Activated T-cell treated with anti-CD3 and anti-CD28 coated beads, Interleukin-2, amount 50 U/mL, for 24 hours (primary cell): ENCODE measurements at regions not wholly inside any gene's neighbourhood (a gene's known extent, or its start where the extent isn't known, plus 50 kb on each side); places are given as distances from the start of the nearest gene placed in this dataset.
"Not testable (repeated sequence)": the region's sequence is repeated elsewhere in the genome, so short reads cannot be mapped to it uniquely, and the experiment has no call there.

ENCODE experiments used
- DNase-seq: peaks from one replicate; pipeline ENCODE4 v3.0.0-alpha.2; 2020
- H3K27ac Mint-ChIP-seq: 2 replicates; pipeline ENCODE4 v1.8.0; 2020; ENCODE audit warnings: mild to moderate bottlenecking, mixed read lengths
- H3K27me3 Mint-ChIP-seq: 2 replicates; pipeline ENCODE4 v1.8.0; 2020; ENCODE audit warnings: mixed read lengths
- H3K36me3 Mint-ChIP-seq: 2 replicates; pipeline ENCODE4 v1.8.0; 2020; ENCODE audit warnings: low read depth, mixed read lengths
- H3K4me1 Mint-ChIP-seq: 2 replicates; pipeline ENCODE4 v1.8.0; 2020; ENCODE audit warnings: low read depth, mixed read lengths
- H3K4me3 Mint-ChIP-seq: 2 replicates; pipeline ENCODE4 v1.8.0; 2020; ENCODE audit warnings: mild to moderate bottlenecking, moderate library complexity, mixed read lengths
- H3K9me3 Mint-ChIP-seq: 2 replicates; pipeline ENCODE4 v1.8.0; 2020; ENCODE audit warnings: mixed read lengths

GRCh38 chr7:152556013-152556755, 119.8 kb downstream of the XRCC2 start:
- no peaks in the 10 kb centered on the region for H3K4me1 Mint-ChIP-seq
- no peaks in the 10 kb centered on the region for H3K27me3 Mint-ChIP-seq
- no peaks in the 10 kb centered on the region for H3K36me3 Mint-ChIP-seq
- no peak overlapping the region for H3K27ac Mint-ChIP-seq
- no peaks in the 10 kb centered on the region for H3K9me3 Mint-ChIP-seq
- no peak for DNase-seq
- no peak overlapping the region for H3K4me3 Mint-ChIP-seq

GRCh38 chr7:152553671-152554317, 118.0 kb upstream of the KMT2C start:
- Mint-ChIP-seq H3K9me3 (no peaks in the 10 kb centered on the region), H3K36me3 (no peaks in the 10 kb centered on the region), H3K27me3 (no peaks in the 10 kb centered on the region), H3K4me3 (no peak overlapping the region), H3K27ac (no peak overlapping the region), H3K4me1 (no peaks in the 10 kb centered on the region)
- DNase-seq, result no peak

GRCh38 chr7:152551304-152552036, 115.7 kb upstream of the KMT2C start:
- no peak overlapping the region for H3K27ac Mint-ChIP-seq
- DNase-seq, result no peak
- no peak overlapping the region for H3K4me3 Mint-ChIP-seq
- H3K27me3 Mint-ChIP-seq, result no peaks in the 10 kb centered on the region
- H3K36me3 Mint-ChIP-seq, result no peaks in the 10 kb centered on the region
- no peaks in the 10 kb centered on the region for H3K9me3 Mint-ChIP-seq
- H3K4me1 Mint-ChIP-seq, result no peaks in the 10 kb centered on the region

GRCh38 chr7:152544971-152545619, 109.3 kb upstream of the KMT2C start:
- H3K27ac Mint-ChIP-seq, result no peak overlapping the region
- no peak overlapping the region for H3K4me3 Mint-ChIP-seq
- H3K27me3 Mint-ChIP-seq, result no peaks in the 10 kb centered on the region
- H3K36me3 Mint-ChIP-seq, result no peaks in the 10 kb centered on the region
- DNase-seq, result no peak
- no peaks in the 10 kb centered on the region for H3K4me1 Mint-ChIP-seq
- H3K9me3 Mint-ChIP-seq, result no peaks in the 10 kb centered on the region

- Mint-ChIP-seq H3K27ac (no peak overlapping the region), H3K4me3 (no peak overlapping the region), H3K9me3 (no peaks in the 10 kb centered on the region), H3K27me3 (no peaks in the 10 kb centered on the region), H3K36me3 (no peaks in the 10 kb centered on the region), H3K4me1 (no peaks in the 10 kb centered on the region)
- no peak for DNase-seq
Measured at GRCh38 chr7:152544481-152544927, 108.7 kb upstream of the KMT2C start.

GRCh38 chr7:152543799-152544198, 108.0 kb upstream of the KMT2C start:
- H3K36me3 Mint-ChIP-seq, result no peaks in the 10 kb centered on the region
- no peak for DNase-seq
- H3K4me3 Mint-ChIP-seq, result no peak overlapping the region
- no peaks in the 10 kb centered on the region for H3K27me3 Mint-ChIP-seq
- H3K9me3 Mint-ChIP-seq, result no peaks in the 10 kb centered on the region
- no peak overlapping the region for H3K27ac Mint-ChIP-seq
- H3K4me1 Mint-ChIP-seq, result no peaks in the 10 kb centered on the region

- Mint-ChIP-seq H3K4me1 (no peaks in the 10 kb centered on the region), H3K36me3 (no peaks in the 10 kb centered on the region), H3K4me3 (no peak overlapping the region), H3K27me3 (no peaks in the 10 kb centered on the region), H3K9me3 (no peaks in the 10 kb centered on the region), H3K27ac (no peak overlapping the region)
- DNase-seq, result no peak
Measured at GRCh38 chr7:152541892-152542291, 106.1 kb upstream of the KMT2C start.

- not testable (repeated sequence) for H3K4me3 Mint-ChIP-seq, H3K27me3 Mint-ChIP-seq, H3K9me3 Mint-ChIP-seq, H3K4me1 Mint-ChIP-seq, H3K36me3 Mint-ChIP-seq, DNase-seq, H3K27ac Mint-ChIP-seq
Measured at GRCh38 chr7:152539190-152539495, 103.3 kb upstream of the KMT2C start.

GRCh38 chr7:152538346-152539189, 102.8 kb upstream of the KMT2C start:
- DNase-seq, H3K27me3 Mint-ChIP-seq, H3K27ac Mint-ChIP-seq, H3K9me3 Mint-ChIP-seq, H3K4me1 Mint-ChIP-seq, H3K36me3 Mint-ChIP-seq, H3K4me3 Mint-ChIP-seq: not testable (repeated sequence)

GRCh38 chr7:152537639-152538038, 101.8 kb upstream of the KMT2C start:
- DNase-seq, result no peak
- H3K4me3 Mint-ChIP-seq, result no peak overlapping the region
- H3K4me1 Mint-ChIP-seq, result no peaks in the 10 kb centered on the region
- H3K27ac Mint-ChIP-seq, result no peak overlapping the region
- H3K27me3 Mint-ChIP-seq, result no peaks in the 10 kb centered on the region
- H3K9me3 Mint-ChIP-seq, result peaks cover 3% of the 10 kb centered on the region
- no peaks in the 10 kb centered on the region for H3K36me3 Mint-ChIP-seq

- no peaks in the 10 kb centered on the region for H3K9me3 Mint-ChIP-seq
- no peak overlapping the region for H3K4me3 Mint-ChIP-seq
- no peak overlapping the region for H3K27ac Mint-ChIP-seq
- no peaks in the 10 kb centered on the region for H3K27me3 Mint-ChIP-seq
- H3K4me1 Mint-ChIP-seq, result no peaks in the 10 kb centered on the region
- DNase-seq, result no peak
- H3K36me3 Mint-ChIP-seq, result no peaks in the 10 kb centered on the region
Measured at GRCh38 chr7:152528612-152529011, 92.8 kb upstream of the KMT2C start.

- no peak for DNase-seq
- Mint-ChIP-seq H3K4me1 (no peaks in the 10 kb centered on the region), H3K27ac (no peak overlapping the region), H3K4me3 (no peak overlapping the region), H3K27me3 (no peaks in the 10 kb centered on the region), H3K9me3 (no peaks in the 10 kb centered on the region), H3K36me3 (no peaks in the 10 kb centered on the region)
Measured at GRCh38 chr7:152527610-152528032, 91.8 kb upstream of the KMT2C start.

- no peaks in the 10 kb centered on the region for H3K36me3 Mint-ChIP-seq
- H3K9me3 Mint-ChIP-seq, result peaks cover 4% of the 10 kb centered on the region
- no peak overlapping the region for H3K4me3 Mint-ChIP-seq
- no peak for DNase-seq
- peaks cover 6% of the 10 kb centered on the region for H3K27me3 Mint-ChIP-seq
- no peak overlapping the region for H3K27ac Mint-ChIP-seq
- no peaks in the 10 kb centered on the region for H3K4me1 Mint-ChIP-seq
Measured at GRCh38 chr7:152523916-152524315, 88.1 kb upstream of the KMT2C start.

GRCh38 chr7:152522571-152523067, 86.8 kb upstream of the KMT2C start:
- Mint-ChIP-seq H3K27ac (no peak overlapping the region), H3K27me3 (peaks cover 8% of the 10 kb centered on the region), H3K4me1 (no peaks in the 10 kb centered on the region), H3K9me3 (peaks cover 4% of the 10 kb centered on the region), H3K4me3 (no peak overlapping the region), H3K36me3 (no peaks in the 10 kb centered on the region)
- DNase-seq, result no peak
